Activated CD4-positive, alpha-beta memory T cell treated with anti-CD3 and anti-CD28 coated beads for 36 hours (primary cell): ENCODE measurements at regions not wholly inside any gene's neighbourhood (a gene's known extent, or its start where the extent isn't known, plus 50 kb on each side); places are given as distances from the start of the nearest gene placed in this dataset.

Experiments
- CTCF ChIA-PET: fragments of 350-600 bp; sonication (Branson Sonifier 250); formaldehyde crosslinking; loops from one replicate; lab custom pipeline; 2021; ENCODE audit warnings: antibody characterized with exemption, inconsistent platforms; lab: Charles Lee
- POLR2A ChIA-PET: fragments of 350-600 bp; sonication (Branson Sonifier 250); formaldehyde crosslinking; loops from one replicate; lab custom pipeline; 2021; ENCODE audit warnings: antibody characterized with exemption; lab: Charles Lee
- DNase-seq: peaks from one replicate; pipeline ENCODE4 v3.0.0-alpha.2; 2020
- H3K27ac Mint-ChIP-seq: one replicate; pipeline ENCODE4 v1.8.0; 2021; ENCODE audit warnings: mixed read lengths
- H3K27me3 Mint-ChIP-seq: one replicate; pipeline ENCODE4 v1.8.0; 2021; ENCODE audit warnings: mixed read lengths
- H3K36me3 Mint-ChIP-seq: one replicate; pipeline ENCODE4 v1.8.0; 2021; ENCODE audit warnings: mixed read lengths
- H3K4me1 Mint-ChIP-seq: one replicate; pipeline ENCODE4 v1.8.0; 2021; ENCODE audit warnings: low read depth, mixed read lengths
- H3K4me3 Mint-ChIP-seq: one replicate; pipeline ENCODE4 v1.8.0; 2021; ENCODE audit warnings: mild to moderate bottlenecking, mixed read lengths
- H3K9me3 Mint-ChIP-seq: one replicate; pipeline ENCODE4 v1.8.0; 2021; ENCODE audit warnings: mixed read lengths
- intact Hi-C: fragments of 100-400 bp; cut with micrococcal nuclease; formaldehyde crosslinking; loops from one replicate; pipeline ENCODE4 v1.15.1; 2023

DNA sequence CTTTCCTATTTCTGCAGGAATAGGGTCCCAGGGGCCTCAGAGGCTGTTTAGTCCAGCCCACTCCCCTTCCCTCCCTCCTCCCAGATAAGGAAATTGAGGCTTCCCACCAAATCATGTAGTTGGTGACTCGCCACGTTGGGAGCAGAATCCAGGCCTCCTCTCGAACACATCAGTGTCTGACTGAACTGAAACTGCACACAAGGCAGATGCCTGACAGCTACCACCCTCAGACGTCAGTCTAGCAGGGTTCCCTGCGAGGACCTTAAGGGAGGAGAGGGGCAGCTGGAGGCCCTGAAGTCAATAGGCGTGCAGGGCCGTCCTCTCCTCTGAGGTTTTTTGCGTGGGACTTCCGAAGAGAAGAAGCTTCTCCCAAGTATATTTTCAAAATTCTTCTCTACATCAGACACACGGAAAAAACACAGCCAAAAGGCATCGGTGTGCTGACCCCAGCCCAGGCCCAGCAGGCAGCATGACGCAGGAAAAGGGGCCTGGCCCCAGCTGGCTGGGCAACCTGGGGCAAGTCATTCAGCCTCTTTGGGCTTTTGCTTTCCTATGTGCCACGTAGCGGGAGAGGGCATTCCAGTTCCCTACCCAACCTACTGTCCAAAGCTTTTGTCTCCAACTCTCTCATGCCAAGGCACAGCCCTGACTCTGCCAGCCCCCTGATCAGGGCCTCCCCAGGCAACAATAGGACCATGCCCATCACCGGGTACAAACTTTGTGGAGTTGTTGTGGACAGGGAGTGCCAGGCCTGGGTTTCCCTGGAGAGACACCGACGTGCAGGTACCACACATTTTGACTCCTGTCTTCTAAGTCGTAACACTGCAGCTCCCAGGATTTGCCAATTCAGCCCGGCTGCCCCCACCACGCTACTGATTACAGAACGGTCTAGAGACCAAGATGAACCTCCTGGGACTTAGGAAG, 283.1 kb downstream of the XXYLT1 start:
- no peaks in the 10 kb centered on the region for H3K4me1 Mint-ChIP-seq
- peaks cover 13% of the 10 kb centered on the region for H3K27me3 Mint-ChIP-seq
- no peak overlapping the region for H3K27ac Mint-ChIP-seq
- intact Hi-C loops = no loop called here
- ChIA-PET CTCF (no interaction called here), POLR2A (no interaction called here)
- no peak overlapping the region for H3K4me3 Mint-ChIP-seq
- no peaks in the 10 kb centered on the region for H3K36me3 Mint-ChIP-seq
- H3K9me3 Mint-ChIP-seq = no peaks in the 10 kb centered on the region
- no peak for DNase-seq

DNA sequence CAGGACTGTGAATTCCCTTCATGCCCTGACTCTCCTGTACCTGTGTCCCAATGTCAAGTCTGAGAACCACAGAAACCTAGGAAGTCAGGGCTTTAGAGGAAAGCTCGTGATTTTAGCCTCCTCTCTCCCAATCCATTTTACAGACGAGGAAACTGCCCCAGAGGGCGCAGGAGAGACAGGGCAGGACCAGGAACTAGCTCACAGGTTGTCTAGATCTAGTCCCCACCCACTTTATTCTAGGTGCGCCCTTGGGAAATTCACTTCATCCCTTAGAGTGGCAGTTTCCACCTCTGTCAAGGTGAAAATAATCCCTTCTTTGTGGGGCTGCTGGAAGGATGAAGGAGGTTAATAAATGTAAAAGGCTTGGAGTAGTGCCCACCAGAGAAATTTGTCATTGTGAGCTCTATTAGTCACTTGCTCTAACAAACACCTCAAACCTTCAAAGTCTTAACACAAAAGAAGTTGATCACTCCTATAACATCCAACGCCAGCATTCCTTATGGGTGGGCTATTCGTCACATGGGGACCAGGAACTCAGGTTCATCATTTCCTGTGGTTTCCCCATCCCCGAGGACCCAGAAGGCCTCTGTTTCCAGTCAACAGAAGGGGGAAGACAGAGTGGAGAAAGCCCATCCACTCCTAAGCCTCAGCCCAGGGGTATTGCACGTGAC, 282.3 kb downstream of the XXYLT1 start:
- H3K36me3 Mint-ChIP-seq = no peaks in the 10 kb centered on the region
- intact Hi-C loops = no loop called here
- DNase-seq = no peak
- CTCF ChIA-PET = no interaction called here
- H3K27me3 Mint-ChIP-seq = peaks cover 13% of the 10 kb centered on the region
- POLR2A ChIA-PET = no interaction called here
- no peaks in the 10 kb centered on the region for H3K4me1 Mint-ChIP-seq
- H3K9me3 Mint-ChIP-seq = no peaks in the 10 kb centered on the region
- no peak overlapping the region for H3K4me3 Mint-ChIP-seq
- H3K27ac Mint-ChIP-seq = no peak overlapping the region

GRCh38 chr3:194989241-194989640, 281.7 kb downstream of the XXYLT1 start:
- no peaks in the 10 kb centered on the region for H3K9me3 Mint-ChIP-seq
- POLR2A ChIA-PET = no interaction called here
- DNase-seq = no peak

GRCh38 chr3:194990454-194991337, 280.3 kb downstream of the XXYLT1 start:
- Mint-ChIP-seq H3K27me3 (peaks cover 6% of the 10 kb centered on the region), H3K27ac (no peak overlapping the region), H3K4me3 (no peak overlapping the region), H3K4me1 (no peaks in the 10 kb centered on the region), H3K36me3 (no peaks in the 10 kb centered on the region), H3K9me3 (no peaks in the 10 kb centered on the region)
- POLR2A ChIA-PET = no interaction called here
- intact Hi-C loops = no loop called here
- no peak for DNase-seq
- CTCF ChIA-PET = no interaction called here

More at GRCh38 chr3:194989241-194989640, 281.7 kb downstream of the XXYLT1 start:
- Mint-ChIP-seq H3K27ac (no peak overlapping the region), H3K27me3 (peaks cover 12% of the 10 kb centered on the region), H3K4me1 (no peaks in the 10 kb centered on the region), H3K4me3 (no peak overlapping the region), H3K36me3 (no peaks in the 10 kb centered on the region)
- CTCF ChIA-PET = no interaction called here
- intact Hi-C loops = no loop called here

- DNase-seq = no peak
- Mint-ChIP-seq H3K36me3 (no peaks in the 10 kb centered on the region), H3K4me3 (no peak overlapping the region), H3K27ac (no peak overlapping the region), H3K27me3 (peaks cover 8% of the 10 kb centered on the region), H3K9me3 (no peaks in the 10 kb centered on the region), H3K4me1 (no peaks in the 10 kb centered on the region)
- CTCF ChIA-PET = interaction anchor here (0.8 kb wide), 1 partner anchor 9 kb away, joined by 3 read pairs; no protein-coding TSS in a partner anchor
- intact Hi-C loops = no loop called here
- POLR2A ChIA-PET = no interaction called here
These were observed 279.7 kb downstream of the XXYLT1 start for GRCh38 chr3:194991338-194991654.

DNA sequence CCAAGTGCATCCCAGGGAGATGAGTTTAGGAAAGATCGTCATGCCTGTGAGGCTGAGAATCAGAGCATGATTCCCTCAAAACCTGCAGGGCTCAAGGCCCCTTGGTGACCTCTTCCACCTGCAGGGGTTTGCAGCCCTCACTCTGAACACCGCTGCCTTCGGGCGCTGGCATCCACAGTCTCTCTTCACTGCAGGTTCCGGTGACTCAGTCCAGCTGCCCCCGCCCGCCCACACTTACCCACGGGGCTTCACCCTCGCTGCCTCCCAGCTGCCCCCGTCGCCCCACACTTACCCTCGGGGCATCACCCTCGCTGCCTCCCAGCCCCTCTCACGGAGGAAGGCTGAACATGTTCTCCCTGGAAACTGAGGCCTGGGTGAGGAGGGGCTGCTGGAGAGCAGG, 277.1 kb downstream of the XXYLT1 start:
- Mint-ChIP-seq H3K4me1 (no peaks in the 10 kb centered on the region), H3K27ac (no peak overlapping the region), H3K36me3 (no peaks in the 10 kb centered on the region), H3K9me3 (no peaks in the 10 kb centered on the region), H3K4me3 (no peak overlapping the region), H3K27me3 (peaks cover 10% of the 10 kb centered on the region)
- ChIA-PET CTCF (no interaction called here), POLR2A (no interaction called here)
- no peak for DNase-seq
- intact Hi-C loops = no loop called here

- Mint-ChIP-seq H3K27ac (no peak overlapping the region), H3K4me1 (no peaks in the 10 kb centered on the region), H3K36me3 (no peaks in the 10 kb centered on the region), H3K27me3 (peaks cover 14% of the 10 kb centered on the region), H3K9me3 (no peaks in the 10 kb centered on the region), H3K4me3 (no peak overlapping the region)
- intact Hi-C loops = no loop called here
- POLR2A ChIA-PET = no interaction called here
- CTCF ChIA-PET = interaction anchor here (1.1 kb wide), 1 partner anchor 323 kb away, joined by 3 read pairs; no protein-coding TSS in a partner anchor
- DNase-seq = no peak
These were observed 276.4 kb downstream of the XXYLT1 start for GRCh38 chr3:194994551-194994981.

GRCh38 chr3:194995334-194995733, 275.6 kb downstream of the XXYLT1 start:
- H3K27me3 Mint-ChIP-seq = peaks cover 11% of the 10 kb centered on the region
- no peak overlapping the region for H3K4me3 Mint-ChIP-seq
- no peaks in the 10 kb centered on the region for H3K36me3 Mint-ChIP-seq
- intact Hi-C loops = no loop called here
- DNase-seq = no peak
- no peak overlapping the region for H3K27ac Mint-ChIP-seq
- no peaks in the 10 kb centered on the region for H3K4me1 Mint-ChIP-seq
- CTCF ChIA-PET = interaction anchor here (0.7 to 1.1 kb wide), 2 partner anchors 9 to 324 kb away, joined by 3 read pairs; no protein-coding TSS in a partner anchor
- POLR2A ChIA-PET = no interaction called here
- H3K9me3 Mint-ChIP-seq = no peaks in the 10 kb centered on the region

- Mint-ChIP-seq H3K27me3 (peaks cover 8% of the 10 kb centered on the region), H3K36me3 (no peaks in the 10 kb centered on the region), H3K27ac (no peak overlapping the region), H3K4me1 (no peaks in the 10 kb centered on the region), H3K4me3 (no peak overlapping the region), H3K9me3 (no peaks in the 10 kb centered on the region)
- intact Hi-C loops = no loop called here
- ChIA-PET POLR2A (no interaction called here), CTCF (interaction anchor here (0.7 to 1.1 kb wide), 2 partner anchors 8 to 325 kb away, joined by 3 read pairs; no protein-coding TSS in a partner anchor)
- no peak for DNase-seq
These were observed 275.0 kb downstream of the XXYLT1 start for GRCh38 chr3:194995922-194996321.

DNA sequence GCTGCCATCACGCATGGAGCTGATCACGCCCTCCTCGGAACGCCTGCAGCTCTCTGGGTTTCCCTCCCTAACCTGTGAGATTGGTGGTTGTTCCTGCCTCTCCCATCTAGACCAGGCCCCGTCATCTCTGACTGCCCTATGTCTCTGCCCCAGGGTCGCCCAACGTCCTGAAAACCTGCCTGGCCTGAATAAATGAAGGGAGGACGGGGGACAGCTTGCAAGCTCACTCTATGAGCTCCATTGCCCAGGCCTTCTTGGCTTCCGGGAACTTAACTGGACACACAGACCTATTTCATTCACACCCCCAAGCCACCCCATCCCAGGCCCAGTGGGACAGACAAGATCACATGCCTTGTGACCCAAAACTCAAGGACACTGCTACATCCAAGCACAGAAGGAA, 274.2 kb downstream of the XXYLT1 start:
- ChIA-PET CTCF (interaction anchor here (1.6 to 1.7 kb wide), 2 partner anchors 11 to 314 kb away, joined by 3 to 4 read pairs; no protein-coding TSS in a partner anchor), POLR2A (no interaction called here)
- Mint-ChIP-seq H3K9me3 (no peaks in the 10 kb centered on the region), H3K27me3 (peaks cover 8% of the 10 kb centered on the region), H3K4me3 (no peak overlapping the region), H3K4me1 (no peaks in the 10 kb centered on the region), H3K27ac (no peak overlapping the region), H3K36me3 (no peaks in the 10 kb centered on the region)
- no peak for DNase-seq
- intact Hi-C loops = no loop called here

DNA sequence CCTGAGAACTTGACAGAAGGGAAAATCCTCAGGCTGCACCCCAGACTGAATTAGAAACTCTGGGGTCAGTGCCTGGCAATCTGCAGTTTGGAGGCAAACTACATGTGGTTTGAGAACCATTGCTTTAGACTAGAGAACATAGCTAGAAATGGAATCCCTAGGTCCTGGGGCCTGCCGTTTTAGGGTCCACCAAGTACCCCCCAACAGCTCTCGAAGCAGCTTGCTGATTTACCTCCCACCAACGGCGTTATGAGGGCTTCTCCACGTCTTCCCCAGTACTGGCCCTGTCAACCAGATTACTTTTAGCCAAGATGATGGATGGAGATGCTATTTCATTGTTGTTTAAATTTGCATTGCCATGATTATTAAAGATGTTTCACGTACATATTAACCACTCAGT, 272.5 kb downstream of the XXYLT1 start:
- Mint-ChIP-seq H3K9me3 (no peaks in the 10 kb centered on the region), H3K27me3 (peaks cover 8% of the 10 kb centered on the region), H3K4me3 (no peak overlapping the region), H3K27ac (no peak overlapping the region), H3K4me1 (no peaks in the 10 kb centered on the region), H3K36me3 (no peaks in the 10 kb centered on the region)
- ChIA-PET POLR2A (no interaction called here), CTCF (no interaction called here)
- intact Hi-C loops = no loop called here
- no peak for DNase-seq

GRCh38 chr3:194998948-194999347, 272.0 kb downstream of the XXYLT1 start:
- Mint-ChIP-seq H3K4me1 (no peaks in the 10 kb centered on the region), H3K27me3 (peaks cover 8% of the 10 kb centered on the region), H3K4me3 (no peak overlapping the region), H3K27ac (no peak overlapping the region), H3K9me3 (no peaks in the 10 kb centered on the region), H3K36me3 (no peaks in the 10 kb centered on the region)
- intact Hi-C loops = no loop called here
- no peak for DNase-seq
- CTCF ChIA-PET = no interaction called here
- POLR2A ChIA-PET = no interaction called here
